Inferior parietal cortex (tissue), 1 donor: ENCODE measurements at regions not wholly inside any gene's neighbourhood (a gene's known extent, or its start where the extent isn't known, plus 50 kb on each side); places are given as distances from the start of the nearest gene placed in this dataset.
"Not testable (repeated sequence)": the region's sequence is repeated elsewhere in the genome, so short reads cannot be mapped to it uniquely, and the experiment has no call there.

ENCODE experiments used
- DNase-seq: peaks from one replicate; pipeline ENCODE4 v3.0.0-alpha.2; 2016; ENCODE audit errors: extremely low spot score

- no peak for DNase-seq
These were observed 64.4 kb upstream of the NANOS1 start for GRCh38 chr10:118965096-118965495.

- no peak for DNase-seq
These were observed 63.9 kb upstream of the NANOS1 start for GRCh38 chr10:118965645-118966044.

- DNase-seq, result no peak
These were observed 63.3 kb upstream of the NANOS1 start for GRCh38 chr10:118966076-118966849.

- no peak for DNase-seq
These were observed 62.7 kb upstream of the NANOS1 start for GRCh38 chr10:118966850-118967125.

- DNase-seq, result no peak
These were observed 62.4 kb upstream of the NANOS1 start for GRCh38 chr10:118967160-118967559.

DNA sequence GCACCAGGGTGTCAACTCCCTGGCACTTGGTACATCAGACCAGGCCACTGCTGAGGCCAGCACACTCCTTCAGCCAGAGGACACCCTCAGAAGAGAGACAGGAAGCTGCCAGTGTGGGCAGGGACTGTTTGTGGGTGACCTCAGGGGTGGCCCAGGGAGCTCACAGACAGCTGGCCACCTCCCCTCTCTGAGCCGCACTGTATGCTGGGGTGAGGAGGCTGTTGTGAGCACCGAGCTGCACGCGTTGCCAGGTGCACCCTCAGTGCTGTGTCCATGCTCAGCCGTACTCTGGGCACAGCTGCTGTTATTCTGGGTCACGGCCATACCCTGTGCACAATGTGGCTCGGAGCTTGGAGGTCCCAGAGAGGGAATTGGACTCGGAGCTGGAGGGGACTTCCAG is 61.5 kb upstream of the NANOS1 start:
- DNase-seq, result no peak

GRCh38 chr10:118968482-118968881 is 61.0 kb upstream of the NANOS1 start:
- DNase-seq, result no peak

- DNase-seq, result no peak
These were observed 60.5 kb upstream of the NANOS1 start for GRCh38 chr10:118969014-118969413.

GRCh38 chr10:118970770-118971169 is 58.7 kb upstream of the NANOS1 start:
- DNase-seq, result no peak

DNA sequence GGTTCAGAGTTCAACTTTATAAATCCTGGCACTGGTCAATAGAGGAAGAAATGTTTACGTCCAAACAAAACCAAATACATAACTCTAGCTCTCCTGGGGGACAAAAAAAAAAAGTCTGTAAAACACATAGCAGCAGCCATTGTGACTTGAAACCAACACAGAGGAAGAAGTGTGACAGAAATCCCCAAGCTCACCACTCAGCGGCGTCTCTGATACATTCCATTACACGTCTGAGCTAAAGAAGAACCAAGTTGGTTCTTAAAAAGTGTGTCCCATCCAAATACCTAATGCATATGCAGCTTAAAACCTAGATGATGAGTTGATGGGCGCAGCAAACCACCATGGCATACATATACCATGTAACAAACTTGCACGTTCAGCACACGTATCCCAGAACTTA is 58.3 kb upstream of the NANOS1 start:
- DNase-seq, result no peak

- DNase-seq, result no peak
These were observed 57.6 kb upstream of the NANOS1 start for GRCh38 chr10:118971876-118972275.

- DNase-seq, result no peak
These were observed 55.8 kb upstream of the NANOS1 start for GRCh38 chr10:118973744-118974143.

GRCh38 chr10:118974951-118975350 is 54.6 kb upstream of the NANOS1 start:
- DNase-seq, result no peak

GRCh38 chr10:118976219-118976618 is 53.3 kb upstream of the NANOS1 start:
- not testable (repeated sequence) for DNase-seq

DNA sequence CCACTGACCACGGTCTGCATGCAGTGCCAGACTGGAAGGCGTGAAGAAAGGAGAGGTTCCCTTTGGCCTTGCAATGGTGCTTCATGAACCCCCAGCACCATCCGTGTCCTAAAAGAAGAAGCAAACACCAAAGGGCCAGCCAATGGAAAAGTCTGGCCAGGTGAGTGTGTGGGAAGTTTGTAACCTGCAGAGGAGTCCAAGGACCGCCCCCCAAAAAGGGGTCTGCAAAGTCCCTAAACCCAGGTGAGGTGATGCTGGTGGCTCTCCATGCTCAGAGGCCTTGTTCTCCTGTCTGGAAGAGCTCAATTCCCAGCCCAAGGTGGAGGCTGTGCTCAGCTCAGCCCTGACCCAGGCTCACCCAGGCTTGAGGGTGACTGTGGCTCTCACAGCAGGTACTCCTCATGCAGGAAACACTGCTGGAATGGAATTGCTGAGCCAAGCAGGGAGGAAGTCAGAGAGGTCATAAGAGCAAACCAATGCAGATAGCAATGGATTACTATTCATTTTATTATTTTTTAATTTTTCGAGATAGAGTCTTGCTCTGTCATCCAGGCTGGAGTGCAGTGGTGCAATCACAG is 52.4 kb upstream of the NANOS1 start:
- no peak for DNase-seq

GRCh38 chr10:118977835-118978234 is 51.7 kb upstream of the NANOS1 start:
- no peak for DNase-seq

- DNase-seq, result no peak
These were observed 51.1 kb upstream of the NANOS1 start for GRCh38 chr10:118978316-118978997.

DNA sequence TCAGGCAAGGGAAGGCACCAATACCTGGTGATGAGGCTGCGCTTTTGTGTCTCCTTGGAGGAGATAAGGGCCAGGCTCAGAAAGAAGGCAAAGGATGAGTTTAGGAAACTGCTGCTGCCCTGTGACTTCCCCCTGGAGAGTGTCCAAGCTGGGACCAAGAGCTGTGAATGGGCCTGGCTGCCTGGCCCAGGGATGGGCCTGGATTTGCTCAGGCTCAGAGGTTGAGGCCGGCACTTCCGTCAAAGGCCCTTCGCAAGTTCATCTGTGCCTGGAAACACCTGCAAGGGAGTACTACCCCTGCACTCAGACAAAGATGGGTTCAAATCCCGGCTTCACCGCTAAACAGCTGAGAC is 50.5 kb upstream of the NANOS1 start:
- no peak for DNase-seq

- DNase-seq, result no peak
These were observed 49.9 kb upstream of the NANOS1 start for GRCh38 chr10:118979661-118980060.
